Smooth muscle cell (in vitro differentiated cells): ENCODE measurements at regions not wholly inside any gene's neighbourhood (a gene's known extent, or its start where the extent isn't known, plus 50 kb on each side); places are given as distances from the start of the nearest gene placed in this dataset.

Experiments used
- DNase-seq: peaks from one replicate; lab custom pipeline; 2025; ENCODE audit not compliant: unreplicated experiment; lab: John Stamatoyannopoulos, UW
- H2AFZ ChIP-seq: fragments of 200-600 bp; sonication (generic); 2 replicates; pipeline ENCODE4 v1.6.0; 2016; ENCODE audit warnings: antibody characterized with exemption, low read depth, mild to moderate bottlenecking
- H3F3A ChIP-seq: fragments of 200-600 bp; sonication (generic); 2 replicates; pipeline ENCODE4 v1.6.0; 2017; ENCODE audit warnings: antibody characterized with exemption, low read depth
- H3K27ac ChIP-seq: fragments of 200-600 bp; sonication (generic); 2 replicates; pipeline ENCODE4 v1.5.1; 2016; ENCODE audit warnings: low read depth, mild to moderate bottlenecking
- H3K27me3 ChIP-seq: fragments of 200-600 bp; sonication (generic); 2 replicates; pipeline ENCODE4 v1.6.1; 2016; ENCODE audit warnings: low read depth, mild to moderate bottlenecking
- H3K36me3 ChIP-seq: fragments of 200-600 bp; sonication (generic); 2 replicates; pipeline ENCODE4 v1.5.1; 2016; ENCODE audit warnings: low read depth
- H3K4me1 ChIP-seq: fragments of 200-600 bp; sonication (generic); 2 replicates; pipeline ENCODE4 v1.5.1; 2016; ENCODE audit warnings: low read depth
- H3K4me2 ChIP-seq: fragments of 200-600 bp; sonication (generic); 2 replicates; pipeline ENCODE4 v1.6.0; 2016; ENCODE audit warnings: mild to moderate bottlenecking
- H3K4me3 ChIP-seq: fragments of 200-600 bp; sonication (generic); 2 replicates; pipeline ENCODE4 v1.5.1; 2016; ENCODE audit warnings: mild to moderate bottlenecking
- H3K79me2 ChIP-seq: fragments of 200-600 bp; sonication (generic); 2 replicates; pipeline ENCODE4 v1.6.0; 2016; ENCODE audit warnings: low read depth, mild to moderate bottlenecking
- H3K9ac ChIP-seq: fragments of 200-600 bp; sonication (generic); 2 replicates; pipeline ENCODE4 v1.6.0; 2016; ENCODE audit warnings: low read depth
- H3K9me3 ChIP-seq: fragments of 200-600 bp; sonication (generic); replicated peaks from 2 replicates; pipeline ENCODE4 v1.5.1; 2016; ENCODE audit warnings: low read depth
- H4K20me1 ChIP-seq: fragments of 200-600 bp; sonication (generic); 2 replicates; pipeline ENCODE4 v1.6.0; 2016; ENCODE audit warnings: low read depth
- WGBS: methylation state at CpG from one replicate; pipeline ENCODE4 v1.1.7; 2016; ENCODE audit warnings: low lambda C conversion rate; 5-methylcytosine and 5-hydroxymethylcytosine counted together
- TF ChIP-seq, protein P1 (sequence below): fragments of 200-600 bp; sonication (generic); IDR thresholded peaks from 2 replicates; pipeline ENCODE4 v1.5.1; 2017; ENCODE audit warnings: borderline replicate concordance, mild to moderate bottlenecking, antibody characterized with exemption; ENCODE audit not compliant: insufficient read depth, poor library complexity, severe bottlenecking

DNA sequence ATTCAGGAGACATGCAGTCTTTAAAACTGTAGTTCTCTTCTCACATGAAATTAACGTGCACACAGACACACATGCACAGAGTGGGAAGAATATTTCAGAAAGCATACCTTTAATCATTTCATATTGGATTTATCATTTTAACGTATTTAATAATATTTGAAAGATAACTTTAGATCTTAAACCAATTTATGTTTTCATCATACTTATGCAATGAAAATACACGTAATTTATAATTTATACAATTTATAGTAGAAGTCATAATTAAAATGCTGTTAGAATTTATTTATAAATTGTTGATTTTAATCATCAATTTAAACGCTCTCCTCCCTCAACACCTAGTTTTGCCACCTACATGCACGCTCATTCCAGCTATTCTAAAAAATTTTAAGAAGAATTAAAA, 894.9 kb upstream of the CTNND2 start:
- no peaks in the 10 kb centered on the region for H3K27me3 ChIP-seq
- WGBS, result 90% methylated on average over 5 of the region's 5 CpGs
- no peaks in the 10 kb centered on the region for H3K79me2 ChIP-seq

DNA sequence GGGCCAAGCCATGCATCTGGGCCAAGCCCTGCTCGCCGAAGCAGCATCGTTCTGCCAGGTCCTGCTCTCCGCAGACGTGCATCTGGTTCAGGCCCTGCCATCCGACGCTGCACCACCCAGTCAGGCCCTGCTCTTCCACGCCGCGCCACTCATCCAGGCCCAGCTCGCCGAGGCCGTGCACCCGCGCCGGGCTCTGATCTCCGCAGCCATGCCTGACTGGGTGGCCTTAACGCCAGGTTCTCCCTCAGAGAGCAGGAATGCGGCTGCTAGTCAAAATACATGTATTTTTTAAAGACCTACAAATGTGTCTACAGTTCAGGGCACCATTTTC, 891.1 kb upstream of the CTNND2 start:
- TF ChIP-seq, protein P1, sequence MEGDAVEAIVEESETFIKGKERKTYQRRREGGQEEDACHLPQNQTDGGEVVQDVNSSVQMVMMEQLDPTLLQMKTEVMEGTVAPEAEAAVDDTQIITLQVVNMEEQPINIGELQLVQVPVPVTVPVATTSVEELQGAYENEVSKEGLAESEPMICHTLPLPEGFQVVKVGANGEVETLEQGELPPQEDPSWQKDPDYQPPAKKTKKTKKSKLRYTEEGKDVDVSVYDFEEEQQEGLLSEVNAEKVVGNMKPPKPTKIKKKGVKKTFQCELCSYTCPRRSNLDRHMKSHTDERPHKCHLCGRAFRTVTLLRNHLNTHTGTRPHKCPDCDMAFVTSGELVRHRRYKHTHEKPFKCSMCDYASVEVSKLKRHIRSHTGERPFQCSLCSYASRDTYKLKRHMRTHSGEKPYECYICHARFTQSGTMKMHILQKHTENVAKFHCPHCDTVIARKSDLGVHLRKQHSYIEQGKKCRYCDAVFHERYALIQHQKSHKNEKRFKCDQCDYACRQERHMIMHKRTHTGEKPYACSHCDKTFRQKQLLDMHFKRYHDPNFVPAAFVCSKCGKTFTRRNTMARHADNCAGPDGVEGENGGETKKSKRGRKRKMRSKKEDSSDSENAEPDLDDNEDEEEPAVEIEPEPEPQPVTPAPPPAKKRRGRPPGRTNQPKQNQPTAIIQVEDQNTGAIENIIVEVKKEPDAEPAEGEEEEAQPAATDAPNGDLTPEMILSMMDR, result no peak
- Histone ChIP-seq H3K9me3 (no peaks in the 10 kb centered on the region), H4K20me1 (no peaks in the 10 kb centered on the region), H3K4me1 (no peaks in the 10 kb centered on the region), H3K9ac (no peak overlapping the region), H3K4me3 (no peak overlapping the region), H3K27ac (no peak overlapping the region), H3F3A (no peaks in the 10 kb centered on the region), H3K27me3 (no peaks in the 10 kb centered on the region), H3K4me2 (no peak overlapping the region), H2AFZ (no peak overlapping the region), H3K79me2 (no peaks in the 10 kb centered on the region), H3K36me3 (no peaks in the 10 kb centered on the region)
- 94% methylated on average over 19 of the region's 19 CpGs for WGBS
- no peak for DNase-seq

More for the DNA sequence above, 894.9 kb upstream of the CTNND2 start:
- no peaks in the 10 kb centered on the region for H3K9me3 ChIP-seq
- no peaks in the 10 kb centered on the region for H3K4me1 ChIP-seq
- H3K36me3 ChIP-seq, result no peaks in the 10 kb centered on the region
- H3K4me2 ChIP-seq, result no peak overlapping the region
- no peak overlapping the region for H3K4me3 ChIP-seq
- H3F3A ChIP-seq, result no peaks in the 10 kb centered on the region
- no peak overlapping the region for H2AFZ ChIP-seq
- no peak overlapping the region for H3K9ac ChIP-seq
- H3K27ac ChIP-seq, result no peak overlapping the region
- no peak for DNase-seq
- H4K20me1 ChIP-seq, result no peaks in the 10 kb centered on the region
- TF ChIP-seq, protein P1, result no peak

DNA sequence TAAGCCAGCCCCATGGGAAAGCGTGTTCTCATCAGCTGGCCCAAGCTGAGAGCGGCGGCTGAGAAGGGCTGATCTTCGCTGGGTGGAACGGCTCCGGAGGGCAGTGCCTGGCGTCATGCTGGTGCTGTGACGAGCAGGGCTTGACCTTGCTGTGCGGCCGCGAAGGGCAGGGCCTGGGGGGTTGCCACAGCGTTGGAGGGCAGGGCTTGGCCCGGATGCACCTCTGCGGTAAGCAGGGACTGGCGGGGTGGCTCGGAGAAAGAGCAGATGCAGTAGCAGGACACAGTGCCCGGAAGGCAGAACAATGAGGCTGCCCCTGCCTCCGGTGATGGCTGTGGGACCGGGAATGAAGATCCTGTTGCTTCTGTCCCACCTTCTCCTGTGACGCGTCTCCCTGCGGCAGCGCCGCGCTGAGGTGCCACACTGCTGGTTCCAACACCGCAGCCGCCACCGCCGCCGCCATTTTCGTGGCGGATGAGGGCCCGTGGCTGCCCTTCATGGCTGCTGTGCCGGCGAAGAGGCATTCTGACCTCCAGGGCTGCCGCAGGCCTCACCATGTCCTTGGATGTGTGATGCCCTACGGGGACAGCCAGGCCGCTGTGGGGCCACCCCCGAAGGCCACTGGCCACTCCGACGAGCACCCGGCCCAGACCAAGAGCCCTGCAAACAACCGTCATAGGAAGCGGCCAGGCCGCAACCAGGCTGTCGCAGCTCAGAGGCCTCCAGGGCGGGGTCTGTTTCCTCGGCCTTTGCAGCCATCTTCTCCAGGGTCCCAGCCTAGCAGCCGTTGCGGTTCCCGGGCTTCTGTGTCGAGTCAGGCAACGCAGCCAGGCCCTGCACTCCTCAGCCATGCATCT, 890.5 kb upstream of the CTNND2 start:
- Histone ChIP-seq H3F3A (no peaks in the 10 kb centered on the region), H3K27me3 (no peaks in the 10 kb centered on the region), H3K36me3 (no peaks in the 10 kb centered on the region), H3K4me2 (no peak overlapping the region), H3K9ac (no peak overlapping the region), H3K9me3 (no peaks in the 10 kb centered on the region), H3K79me2 (no peaks in the 10 kb centered on the region), H4K20me1 (no peaks in the 10 kb centered on the region), H3K27ac (no peak overlapping the region), H3K4me3 (no peak overlapping the region), H2AFZ (no peak overlapping the region), H3K4me1 (no peaks in the 10 kb centered on the region)
- DNase-seq, result no peak
- TF ChIP-seq, protein P1, result no peak
- 97% methylated on average over 53 of the region's 53 CpGs for WGBS

DNA sequence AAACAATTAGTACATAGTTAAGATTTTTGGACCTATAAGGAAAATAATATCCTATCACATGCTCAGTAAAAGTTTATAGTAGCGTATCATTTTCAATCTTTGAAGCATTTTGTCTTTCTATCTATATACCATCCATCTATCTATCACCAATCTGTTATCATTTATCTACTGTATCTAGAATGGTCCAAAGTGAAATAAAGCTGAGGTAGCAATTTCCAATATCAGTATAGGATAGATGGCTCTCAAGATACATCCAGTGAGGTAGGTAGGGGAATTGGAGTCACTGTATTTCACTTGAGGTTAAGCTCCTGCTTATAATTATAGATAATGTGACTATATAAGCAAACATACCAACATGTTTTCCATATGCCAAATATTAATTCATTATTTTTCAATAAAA, 889.1 kb upstream of the CTNND2 start:
- Histone ChIP-seq H3K4me2 (no peak overlapping the region), H3K4me1 (no peaks in the 10 kb centered on the region), H3K27ac (no peak overlapping the region), H3K36me3 (no peaks in the 10 kb centered on the region), H3F3A (no peaks in the 10 kb centered on the region), H2AFZ (no peak overlapping the region), H3K79me2 (no peaks in the 10 kb centered on the region), H4K20me1 (no peaks in the 10 kb centered on the region), H3K4me3 (no peak overlapping the region), H3K9me3 (no peaks in the 10 kb centered on the region), H3K27me3 (no peaks in the 10 kb centered on the region), H3K9ac (no peak overlapping the region)
- TF ChIP-seq, protein P1, result no peak
- 97% methylated on average over 1 of the region's 1 CpG for WGBS
- no peak for DNase-seq
